Neural cell (in vitro differentiated cells): ENCODE measurements at regions not wholly inside any gene's neighbourhood (a gene's known extent, or its start where the extent isn't known, plus 50 kb on each side); places are given as distances from the start of the nearest gene placed in this dataset.

Source experiments
- H2AFZ ChIP-seq: fragments of 200-600, 300-800 bp; sonication (generic), shearing (Covaris generic); 2 replicates; pipeline ENCODE4 v1.6.0; 2014; ENCODE audit warnings: low read depth, mild to moderate bottlenecking, antibody characterized with exemption, low read length, moderate library complexity
- H3F3A ChIP-seq: fragments of 200-600 bp; shearing (Covaris generic); 2 replicates; pipeline ENCODE4 v1.6.1; 2016; ENCODE audit warnings: mild to moderate bottlenecking, moderate library complexity, mixed read lengths, antibody characterized with exemption, low read length; ENCODE audit not compliant: insufficient read depth, poor library complexity, severe bottlenecking
- H3K27ac ChIP-seq: fragments of 200-600, 300-800 bp; sonication (generic), shearing (Covaris generic); 2 replicates; pipeline ENCODE4 v1.5.1; 2014; ENCODE audit warnings: mild to moderate bottlenecking, low read length, moderate library complexity
- H3K27me3 ChIP-seq: fragments of 300-800, 200-600 bp; sonication (generic), shearing (Covaris generic); 2 replicates; pipeline ENCODE4 v1.6.0; 2014; ENCODE audit warnings: mild to moderate bottlenecking, low read depth, low read length, moderate library complexity; ENCODE audit not compliant: insufficient read depth
- H3K36me3 ChIP-seq: fragments of 300-800, 200-600 bp; sonication (generic), shearing (Covaris generic); 2 replicates; pipeline ENCODE4 v1.5.1; 2014; ENCODE audit warnings: mild to moderate bottlenecking, antibody characterized with exemption, low read length, moderate library complexity; ENCODE audit not compliant: insufficient read depth
- H3K4me2 ChIP-seq: fragments of 300-800, 200-600 bp; sonication (generic), shearing (Covaris generic); 2 replicates; pipeline ENCODE4 v1.6.0; 2014; ENCODE audit warnings: mild to moderate bottlenecking, low read length
- H3K4me3 ChIP-seq: fragments of 300-800, 200-600 bp; sonication (generic), shearing (Covaris generic); 2 replicates; pipeline ENCODE4 v1.5.1; 2014; ENCODE audit warnings: mild to moderate bottlenecking, low read length, moderate library complexity
- H3K79me2 ChIP-seq: fragments of 200-600 bp; shearing (Covaris generic); replicated peaks from 2 replicates; pipeline ENCODE4 v1.6.0; 2014; ENCODE audit warnings: mild to moderate bottlenecking, low read length, moderate library complexity; ENCODE audit not compliant: insufficient read depth
- H3K9ac ChIP-seq: fragments of 300-800, 200-600 bp; sonication (generic), shearing (Covaris generic); 2 replicates; pipeline ENCODE4 v1.6.1; 2016; ENCODE audit warnings: mild to moderate bottlenecking, low read length, mixed read lengths
- H3K9me2 ChIP-seq: fragments of 200-600 bp; shearing (Covaris generic); 2 replicates; pipeline ENCODE4 v1.6.1; 2016; ENCODE audit warnings: mild to moderate bottlenecking, low read length, mixed read lengths; ENCODE audit not compliant: insufficient read depth
- H3K9me3 ChIP-seq: fragments of 200-600, 300-800 bp; sonication (generic), shearing (Covaris generic); 2 replicates; pipeline ENCODE4 v1.6.1; 2016; ENCODE audit warnings: mild to moderate bottlenecking, mixed run types, low read length, moderate library complexity, mixed read lengths
- H4K20me1 ChIP-seq: fragments of 200-600 bp; shearing (Covaris generic); 2 replicates; pipeline ENCODE4 v1.6.1; 2016; ENCODE audit warnings: mild to moderate bottlenecking, mixed run types; ENCODE audit not compliant: insufficient read depth
- EP300 ChIP-seq: fragments of 450-650 bp; conservative IDR thresholded peaks from 2 replicates; pipeline ENCODE4 v1.6.1; 2014; ENCODE audit warnings: antibody characterized with exemption, mild to moderate bottlenecking, moderate library complexity; ENCODE audit not compliant: poor library complexity, severe bottlenecking
- EZH2 ChIP-seq: fragments of 200-600, 300-800 bp; shearing (Covaris generic), sonication (generic); IDR thresholded peaks from 2 replicates; pipeline ENCODE4 v1.6.1; 2014; ENCODE audit warnings: antibody characterized with exemption, low read length, borderline replicate concordance, mild to moderate bottlenecking; ENCODE audit not compliant: insufficient read depth, poor library complexity, severe bottlenecking
- MXI1 ChIP-seq: fragments of 450-650 bp; conservative IDR thresholded peaks from 2 replicates; pipeline ENCODE4 v1.6.1; 2014; ENCODE audit warnings: antibody characterized with exemption, mild to moderate bottlenecking; ENCODE audit not compliant: poor library complexity, severe bottlenecking
- POLR2AphosphoS5 ChIP-seq: IDR thresholded peaks from 2 replicates; pipeline ENCODE4 v1.6.1; 2012
- RAD21 ChIP-seq: fragments of 450-650 bp; conservative IDR thresholded peaks from 2 replicates; pipeline ENCODE4 v1.6.1; 2014; ENCODE audit warnings: antibody characterized with exemption, mild to moderate bottlenecking, moderate library complexity
- SMC3 ChIP-seq: fragments of 450-650 bp; conservative IDR thresholded peaks from 2 replicates; pipeline ENCODE4 v1.6.1; 2014; ENCODE audit warnings: antibody characterized with exemption, mild to moderate bottlenecking, moderate library complexity; ENCODE audit not compliant: poor library complexity
- TAF1 ChIP-seq: IDR thresholded peaks from 2 replicates; pipeline ENCODE4 v1.6.1; 2012; ENCODE audit warnings: low read depth
- TF ChIP-seq, protein P1 (sequence below): fragments of 450-650 bp; IDR thresholded peaks from 2 replicates; pipeline ENCODE4 v1.5.1; 2014; ENCODE audit warnings: antibody characterized with exemption, mild to moderate bottlenecking, moderate library complexity; ENCODE audit not compliant: poor library complexity, severe bottlenecking
- TF ChIP-seq, protein P2 (sequence below): IDR thresholded peaks from 2 replicates; pipeline ENCODE4 v1.6.1; 2012; ENCODE audit warnings: borderline replicate concordance

- H3K27ac ChIP-seq, result no peak overlapping the region
- H3K36me3 ChIP-seq, result no peaks in the 10 kb centered on the region
- H3K79me2 ChIP-seq, result no peaks in the 10 kb centered on the region
- no peaks in the 10 kb centered on the region for H3K27me3 ChIP-seq
- H4K20me1 ChIP-seq, result no peaks in the 10 kb centered on the region
- TF ChIP-seq RAD21 (no peak), EP300 (no peak), TAF1 (no peak), POLR2AphosphoS5 (no peak), SMC3 (no peak), EZH2 (no peak), MXI1 (no peak)
- TF ChIP-seq, protein P1, sequence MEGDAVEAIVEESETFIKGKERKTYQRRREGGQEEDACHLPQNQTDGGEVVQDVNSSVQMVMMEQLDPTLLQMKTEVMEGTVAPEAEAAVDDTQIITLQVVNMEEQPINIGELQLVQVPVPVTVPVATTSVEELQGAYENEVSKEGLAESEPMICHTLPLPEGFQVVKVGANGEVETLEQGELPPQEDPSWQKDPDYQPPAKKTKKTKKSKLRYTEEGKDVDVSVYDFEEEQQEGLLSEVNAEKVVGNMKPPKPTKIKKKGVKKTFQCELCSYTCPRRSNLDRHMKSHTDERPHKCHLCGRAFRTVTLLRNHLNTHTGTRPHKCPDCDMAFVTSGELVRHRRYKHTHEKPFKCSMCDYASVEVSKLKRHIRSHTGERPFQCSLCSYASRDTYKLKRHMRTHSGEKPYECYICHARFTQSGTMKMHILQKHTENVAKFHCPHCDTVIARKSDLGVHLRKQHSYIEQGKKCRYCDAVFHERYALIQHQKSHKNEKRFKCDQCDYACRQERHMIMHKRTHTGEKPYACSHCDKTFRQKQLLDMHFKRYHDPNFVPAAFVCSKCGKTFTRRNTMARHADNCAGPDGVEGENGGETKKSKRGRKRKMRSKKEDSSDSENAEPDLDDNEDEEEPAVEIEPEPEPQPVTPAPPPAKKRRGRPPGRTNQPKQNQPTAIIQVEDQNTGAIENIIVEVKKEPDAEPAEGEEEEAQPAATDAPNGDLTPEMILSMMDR, result no peak
- TF ChIP-seq, protein P2, sequence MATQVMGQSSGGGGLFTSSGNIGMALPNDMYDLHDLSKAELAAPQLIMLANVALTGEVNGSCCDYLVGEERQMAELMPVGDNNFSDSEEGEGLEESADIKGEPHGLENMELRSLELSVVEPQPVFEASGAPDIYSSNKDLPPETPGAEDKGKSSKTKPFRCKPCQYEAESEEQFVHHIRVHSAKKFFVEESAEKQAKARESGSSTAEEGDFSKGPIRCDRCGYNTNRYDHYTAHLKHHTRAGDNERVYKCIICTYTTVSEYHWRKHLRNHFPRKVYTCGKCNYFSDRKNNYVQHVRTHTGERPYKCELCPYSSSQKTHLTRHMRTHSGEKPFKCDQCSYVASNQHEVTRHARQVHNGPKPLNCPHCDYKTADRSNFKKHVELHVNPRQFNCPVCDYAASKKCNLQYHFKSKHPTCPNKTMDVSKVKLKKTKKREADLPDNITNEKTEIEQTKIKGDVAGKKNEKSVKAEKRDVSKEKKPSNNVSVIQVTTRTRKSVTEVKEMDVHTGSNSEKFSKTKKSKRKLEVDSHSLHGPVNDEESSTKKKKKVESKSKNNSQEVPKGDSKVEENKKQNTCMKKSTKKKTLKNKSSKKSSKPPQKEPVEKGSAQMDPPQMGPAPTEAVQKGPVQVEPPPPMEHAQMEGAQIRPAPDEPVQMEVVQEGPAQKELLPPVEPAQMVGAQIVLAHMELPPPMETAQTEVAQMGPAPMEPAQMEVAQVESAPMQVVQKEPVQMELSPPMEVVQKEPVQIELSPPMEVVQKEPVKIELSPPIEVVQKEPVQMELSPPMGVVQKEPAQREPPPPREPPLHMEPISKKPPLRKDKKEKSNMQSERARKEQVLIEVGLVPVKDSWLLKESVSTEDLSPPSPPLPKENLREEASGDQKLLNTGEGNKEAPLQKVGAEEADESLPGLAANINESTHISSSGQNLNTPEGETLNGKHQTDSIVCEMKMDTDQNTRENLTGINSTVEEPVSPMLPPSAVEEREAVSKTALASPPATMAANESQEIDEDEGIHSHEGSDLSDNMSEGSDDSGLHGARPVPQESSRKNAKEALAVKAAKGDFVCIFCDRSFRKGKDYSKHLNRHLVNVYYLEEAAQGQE, result no peak
- no peak overlapping the region for H2AFZ ChIP-seq
- H3F3A ChIP-seq, result no peaks in the 10 kb centered on the region
- no peak overlapping the region for H3K4me2 ChIP-seq
- no peak overlapping the region for H3K4me3 ChIP-seq
- no peaks in the 10 kb centered on the region for H3K9me2 ChIP-seq
- no peaks in the 10 kb centered on the region for H3K9me3 ChIP-seq
- no peak overlapping the region for H3K9ac ChIP-seq
Measured at GRCh38 chr6:169983651-169984050, 232.2 kb downstream of the ERMARD start.

DNA sequence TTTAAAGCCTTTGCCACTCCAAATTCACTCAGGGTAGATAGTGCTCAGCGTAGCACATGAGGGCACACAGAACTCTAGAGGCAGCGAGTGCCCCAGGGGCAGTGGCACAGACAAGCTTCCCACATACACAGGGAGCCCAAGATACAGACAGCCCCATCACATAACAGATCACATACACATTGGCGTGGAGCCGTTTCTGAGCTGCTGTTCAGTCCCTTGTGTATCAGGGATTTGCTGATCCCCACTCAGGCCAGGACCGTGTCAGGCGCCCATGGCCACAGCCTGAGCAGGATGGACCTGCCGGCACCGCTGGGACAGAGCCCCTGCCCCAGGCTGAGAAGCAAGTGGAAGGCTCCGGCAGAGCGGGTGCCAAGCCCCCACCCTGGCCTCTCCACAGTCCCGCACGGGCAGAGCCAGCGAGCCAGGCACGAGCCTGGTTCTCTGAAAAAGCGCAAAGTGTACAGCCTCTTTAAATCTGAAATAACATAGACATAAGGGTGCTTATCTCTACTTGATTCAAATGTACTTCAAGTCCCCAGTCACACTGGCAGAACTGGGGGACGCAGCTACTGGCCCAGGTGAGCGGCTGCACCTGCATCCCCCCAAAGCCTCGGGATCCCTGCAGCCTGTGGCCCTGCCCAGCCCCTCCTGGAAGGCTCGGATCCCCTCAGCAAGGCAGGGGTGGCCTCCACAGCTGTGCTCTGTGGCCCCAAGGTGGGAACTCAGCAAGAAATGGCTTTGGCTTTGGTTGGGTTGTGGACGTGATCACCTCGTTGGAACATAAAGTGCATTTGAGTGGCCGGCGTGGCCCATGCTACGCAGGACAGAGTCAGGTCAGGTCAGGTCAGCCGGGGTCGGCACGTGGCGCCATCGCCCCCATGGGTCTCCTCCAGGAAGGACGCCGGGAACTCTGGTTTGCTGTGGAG lies 231.3 kb downstream of the ERMARD start:
- Histone ChIP-seq H2AFZ (no peak overlapping the region), H3K4me2 (no peak overlapping the region), H4K20me1 (no peaks in the 10 kb centered on the region), H3K4me3 (no peak overlapping the region), H3K79me2 (no peaks in the 10 kb centered on the region), H3K36me3 (no peaks in the 10 kb centered on the region), H3K9ac (no peak overlapping the region), H3F3A (no peaks in the 10 kb centered on the region), H3K9me3 (no peaks in the 10 kb centered on the region), H3K27me3 (no peaks in the 10 kb centered on the region), H3K27ac (no peak overlapping the region), H3K9me2 (no peaks in the 10 kb centered on the region)
- no peak for TF ChIP-seq RAD21
- TF ChIP-seq, protein P1, result no peak
- no peak for TF ChIP-seq EZH2
- no peak for TF ChIP-seq TAF1
- TF ChIP-seq EP300, result no peak
- TF ChIP-seq, protein P2, result no peak
- TF ChIP-seq MXI1, result no peak
- no peak for TF ChIP-seq POLR2AphosphoS5
- TF ChIP-seq SMC3, result no peak
